ENCODE measurements at regions not wholly inside any gene's neighbourhood (a gene's known extent, or its start where the extent isn't known, plus 50 kb on each side); places are given as distances from the start of the nearest gene placed in this dataset.

GRCh38 chr7:149570784-149571183, 73.2 kb upstream of the ZNF746 start:
- no peaks in the 10 kb centered on the region for H3K36me3 ChIP-seq (ENCODE audit: control insufficient read depth, insufficient read depth, low read length)
- H3K4me3 ChIP-seq (ENCODE audit: insufficient read depth, low read depth, low read length) = no peak overlapping the region
- no peak overlapping the region for H3K27ac ChIP-seq (ENCODE audit: insufficient read depth, low read depth, low read length, poor library complexity, severe bottlenecking)
- no peaks in the 10 kb centered on the region for H3K27me3 ChIP-seq (ENCODE audit: control insufficient read depth, insufficient read depth, low read length, poor library complexity, severe bottlenecking)
- H3K9me3 ChIP-seq (ENCODE audit: control insufficient read depth, low read length) = peaks cover 3% of the 10 kb centered on the region
- no peaks in the 10 kb centered on the region for H3K4me1 ChIP-seq (ENCODE audit: control insufficient read depth, insufficient read depth, low read length)
- WGBS, 2 experiments = 96% methylated on average over 11 of the region's 11 CpGs

- Histone ChIP-seq H3K9me3 (ENCODE audit: control insufficient read depth, low read length) (peaks cover 3% of the 10 kb centered on the region), H3K4me3 (ENCODE audit: insufficient read depth, low read depth, low read length) (no peak overlapping the region), H3K36me3 (ENCODE audit: control insufficient read depth, insufficient read depth, low read length) (no peaks in the 10 kb centered on the region), H3K4me1 (ENCODE audit: control insufficient read depth, insufficient read depth, low read length) (no peaks in the 10 kb centered on the region), H3K27ac (ENCODE audit: insufficient read depth, low read depth, low read length, poor library complexity, severe bottlenecking) (no peak overlapping the region), H3K27me3 (ENCODE audit: control insufficient read depth, insufficient read depth, low read length, poor library complexity, severe bottlenecking) (no peaks in the 10 kb centered on the region)
- WGBS, 2 experiments = 88% methylated on average over 10 to 12 of the region's 12 CpGs
Observed at GRCh38 chr7:149569726-149570422, 72.3 kb upstream of the ZNF746 start.

GRCh38 chr7:149569025-149569725, 71.6 kb upstream of the ZNF746 start:
- Histone ChIP-seq H3K4me1 (ENCODE audit: control insufficient read depth, insufficient read depth, low read length) (no peaks in the 10 kb centered on the region), H3K4me3 (ENCODE audit: insufficient read depth, low read depth, low read length) (no peak overlapping the region), H3K9me3 (ENCODE audit: control insufficient read depth, low read length) (peaks cover 3% of the 10 kb centered on the region), H3K27me3 (ENCODE audit: control insufficient read depth, insufficient read depth, low read length, poor library complexity, severe bottlenecking) (no peaks in the 10 kb centered on the region), H3K36me3 (ENCODE audit: control insufficient read depth, insufficient read depth, low read length) (no peaks in the 10 kb centered on the region), H3K27ac (ENCODE audit: insufficient read depth, low read depth, low read length, poor library complexity, severe bottlenecking) (no peak overlapping the region)
- WGBS, 2 experiments = 88 to 89% methylated on average over 6 of the region's 6 CpGs

- H3K9me3 ChIP-seq (ENCODE audit: control insufficient read depth, low read length) = peaks cover 3% of the 10 kb centered on the region
- no peak overlapping the region for H3K4me3 ChIP-seq (ENCODE audit: insufficient read depth, low read depth, low read length)
- no peaks in the 10 kb centered on the region for H3K4me1 ChIP-seq (ENCODE audit: control insufficient read depth, insufficient read depth, low read length)
- no peaks in the 10 kb centered on the region for H3K27me3 ChIP-seq (ENCODE audit: control insufficient read depth, insufficient read depth, low read length, poor library complexity, severe bottlenecking)
- WGBS, 2 experiments = 94 to 96% methylated on average over 5 of the region's 5 CpGs
- no peak overlapping the region for H3K27ac ChIP-seq (ENCODE audit: insufficient read depth, low read depth, low read length, poor library complexity, severe bottlenecking)
- no peaks in the 10 kb centered on the region for H3K36me3 ChIP-seq (ENCODE audit: control insufficient read depth, insufficient read depth, low read length)
Observed at GRCh38 chr7:149568218-149568617, 70.6 kb upstream of the ZNF746 start.

- H3K4me3 ChIP-seq (ENCODE audit: insufficient read depth, low read depth, low read length) = no peak overlapping the region
- peaks cover 3% of the 10 kb centered on the region for H3K9me3 ChIP-seq (ENCODE audit: control insufficient read depth, low read length)
- no peaks in the 10 kb centered on the region for H3K36me3 ChIP-seq (ENCODE audit: control insufficient read depth, insufficient read depth, low read length)
- WGBS, 2 experiments = 96 to 97% methylated on average over 3 of the region's 3 CpGs
- H3K27me3 ChIP-seq (ENCODE audit: control insufficient read depth, insufficient read depth, low read length, poor library complexity, severe bottlenecking) = no peaks in the 10 kb centered on the region
- no peaks in the 10 kb centered on the region for H3K4me1 ChIP-seq (ENCODE audit: control insufficient read depth, insufficient read depth, low read length)
- H3K27ac ChIP-seq (ENCODE audit: insufficient read depth, low read depth, low read length, poor library complexity, severe bottlenecking) = no peak overlapping the region
Observed at GRCh38 chr7:149566103-149566502, 68.5 kb upstream of the ZNF746 start.

- 91 to 97% methylated on average over 1 of the region's 1 CpG for WGBS, 2 experiments
- Histone ChIP-seq H3K9me3 (ENCODE audit: control insufficient read depth, low read length) (peaks cover under 1% of the 10 kb centered on the region), H3K4me1 (ENCODE audit: control insufficient read depth, insufficient read depth, low read length) (no peaks in the 10 kb centered on the region), H3K4me3 (ENCODE audit: insufficient read depth, low read depth, low read length) (no peak overlapping the region), H3K36me3 (ENCODE audit: control insufficient read depth, insufficient read depth, low read length) (no peaks in the 10 kb centered on the region), H3K27ac (ENCODE audit: insufficient read depth, low read depth, low read length, poor library complexity, severe bottlenecking) (no peak overlapping the region), H3K27me3 (ENCODE audit: control insufficient read depth, insufficient read depth, low read length, poor library complexity, severe bottlenecking) (no peaks in the 10 kb centered on the region)
Observed at GRCh38 chr7:149565096-149565382, 67.4 kb upstream of the ZNF746 start.

GRCh38 chr7:149564340-149565095, 66.9 kb upstream of the ZNF746 start:
- H3K9me3 ChIP-seq (ENCODE audit: control insufficient read depth, low read length) = no peaks in the 10 kb centered on the region
- no peak overlapping the region for H3K4me3 ChIP-seq (ENCODE audit: insufficient read depth, low read depth, low read length)
- H3K4me1 ChIP-seq (ENCODE audit: control insufficient read depth, insufficient read depth, low read length) = no peaks in the 10 kb centered on the region
- no peak overlapping the region for H3K27ac ChIP-seq (ENCODE audit: insufficient read depth, low read depth, low read length, poor library complexity, severe bottlenecking)
- no peaks in the 10 kb centered on the region for H3K27me3 ChIP-seq (ENCODE audit: control insufficient read depth, insufficient read depth, low read length, poor library complexity, severe bottlenecking)
- H3K36me3 ChIP-seq (ENCODE audit: control insufficient read depth, insufficient read depth, low read length) = no peaks in the 10 kb centered on the region
- WGBS, 2 experiments = 81 to 95% methylated on average over 4 of the region's 4 CpGs

GRCh38 chr7:149562602-149563001, 65.0 kb upstream of the ZNF746 start:
- no peaks in the 10 kb centered on the region for H3K27me3 ChIP-seq (ENCODE audit: control insufficient read depth, insufficient read depth, low read length, poor library complexity, severe bottlenecking)
- no peak overlapping the region for H3K27ac ChIP-seq (ENCODE audit: insufficient read depth, low read depth, low read length, poor library complexity, severe bottlenecking)
- no peak overlapping the region for H3K4me3 ChIP-seq (ENCODE audit: insufficient read depth, low read depth, low read length)
- H3K36me3 ChIP-seq (ENCODE audit: control insufficient read depth, insufficient read depth, low read length) = no peaks in the 10 kb centered on the region
- H3K4me1 ChIP-seq (ENCODE audit: control insufficient read depth, insufficient read depth, low read length) = no peaks in the 10 kb centered on the region
- WGBS, 2 experiments = 92 to 93% methylated on average over 4 of the region's 4 CpGs
- H3K9me3 ChIP-seq (ENCODE audit: control insufficient read depth, low read length) = no peaks in the 10 kb centered on the region

GRCh38 chr7:149561072-149561471, 63.5 kb upstream of the ZNF746 start:
- H3K4me1 ChIP-seq (ENCODE audit: control insufficient read depth, insufficient read depth, low read length) = no peaks in the 10 kb centered on the region
- H3K4me3 ChIP-seq (ENCODE audit: insufficient read depth, low read depth, low read length) = no peak overlapping the region
- H3K27me3 ChIP-seq (ENCODE audit: control insufficient read depth, insufficient read depth, low read length, poor library complexity, severe bottlenecking) = no peaks in the 10 kb centered on the region
- WGBS, 2 experiments = 94 to 97% methylated on average over 3 of the region's 3 CpGs
- H3K36me3 ChIP-seq (ENCODE audit: control insufficient read depth, insufficient read depth, low read length) = no peaks in the 10 kb centered on the region
- H3K27ac ChIP-seq (ENCODE audit: insufficient read depth, low read depth, low read length, poor library complexity, severe bottlenecking) = no peak overlapping the region
- H3K9me3 ChIP-seq (ENCODE audit: control insufficient read depth, low read length) = no peaks in the 10 kb centered on the region

- Histone ChIP-seq H3K4me3 (ENCODE audit: insufficient read depth, low read depth, low read length) (no peak overlapping the region), H3K4me1 (ENCODE audit: control insufficient read depth, insufficient read depth, low read length) (no peaks in the 10 kb centered on the region), H3K27ac (ENCODE audit: insufficient read depth, low read depth, low read length, poor library complexity, severe bottlenecking) (no peak overlapping the region), H3K9me3 (ENCODE audit: control insufficient read depth, low read length) (no peaks in the 10 kb centered on the region), H3K36me3 (ENCODE audit: control insufficient read depth, insufficient read depth, low read length) (no peaks in the 10 kb centered on the region), H3K27me3 (ENCODE audit: control insufficient read depth, insufficient read depth, low read length, poor library complexity, severe bottlenecking) (no peaks in the 10 kb centered on the region)
- whole genome bisulfite sequencing, 2 experiments = 93 to 94% methylated on average over 3 to 4 of the region's 4 CpGs
Observed at GRCh38 chr7:149559711-149560110, 62.1 kb upstream of the ZNF746 start.
